Parathyroid adenoma (tissue), 2 donors: ENCODE measurements at regions not wholly inside any gene's neighbourhood (a gene's known extent, or its start where the extent isn't known, plus 50 kb on each side); places are given as distances from the start of the nearest gene placed in this dataset.

Source experiments
- H2AFZ ChIP-seq: fragments of 300-600 bp; sonication (generic); one replicate; pipeline ENCODE4 v1.7.0; 2017; ENCODE audit warnings: antibody characterized with exemption, mild to moderate bottlenecking
- H3K27ac ChIP-seq: fragments of 300-600 bp; sonication (generic); one replicate; pipeline ENCODE4 v1.7.0; 2017
- H3K27me3 ChIP-seq: fragments of 300-600 bp; sonication (generic); one replicate; pipeline ENCODE4 v1.7.0; 2017; ENCODE audit warnings: low read length; ENCODE audit not compliant: control insufficient read depth, insufficient read depth
- H3K36me3 ChIP-seq: fragments of 300-600 bp; sonication (generic); one replicate; pipeline ENCODE4 v1.7.0; 2017; ENCODE audit warnings: low read length; ENCODE audit not compliant: control insufficient read depth, insufficient read depth
- H3K4me1 ChIP-seq: fragments of 300-600 bp; sonication (generic); one replicate; pipeline ENCODE4 v1.7.0; 2017; ENCODE audit warnings: control low read depth
- H3K4me2 ChIP-seq: fragments of 300-600 bp; sonication (generic); one replicate; pipeline ENCODE4 v1.7.0; 2017; ENCODE audit warnings: low read length
- H3K4me3 ChIP-seq: fragments of 300-600 bp; sonication (generic); one replicate; pipeline ENCODE4 v1.7.0; 2017; ENCODE audit warnings: low read depth, low read length
- H3K79me2 ChIP-seq: fragments of 300-600 bp; sonication (generic); one replicate; pipeline ENCODE4 v1.7.0; 2017; ENCODE audit warnings: control low read depth
- H3K9ac ChIP-seq: fragments of 300-600 bp; sonication (generic); one replicate; pipeline ENCODE4 v1.7.0; 2017; ENCODE audit warnings: mild to moderate bottlenecking
- H3K9me3 ChIP-seq: fragments of 300-600 bp; sonication (generic); one replicate; pipeline ENCODE4 v1.7.0; 2017; ENCODE audit warnings: low read length; ENCODE audit not compliant: control insufficient read depth
- CTCF ChIP-seq: fragments of 300-600 bp; sonication (generic); IDR thresholded peaks from one replicate; pipeline ENCODE4 v1.7.0; 2017; ENCODE audit warnings: antibody characterized with exemption, mild to moderate bottlenecking
- donor health status: primary hyperparathyroidism.

GRCh38 chr13:40420160-40420740 is 246.2 kb downstream of the FOXO1 start:
- no peaks in the 10 kb centered on the region for H3K27me3 ChIP-seq
- H3K9ac ChIP-seq, result no peak overlapping the region
- no peak overlapping the region for H3K27ac ChIP-seq
- no peak overlapping the region for H2AFZ ChIP-seq
- TF ChIP-seq CTCF, result no peak
- no peak overlapping the region for H3K4me2 ChIP-seq
- no peaks in the 10 kb centered on the region for H3K9me3 ChIP-seq
- no peaks in the 10 kb centered on the region for H3K4me1 ChIP-seq
- H3K36me3 ChIP-seq, result no peaks in the 10 kb centered on the region
- H3K79me2 ChIP-seq, result no peaks in the 10 kb centered on the region
- H3K4me3 ChIP-seq, result no peak overlapping the region

- Histone ChIP-seq H3K79me2 (no peaks in the 10 kb centered on the region), H3K27me3 (no peaks in the 10 kb centered on the region), H3K36me3 (no peaks in the 10 kb centered on the region), H3K4me3 (no peak overlapping the region), H3K4me2 (no peak overlapping the region), H3K4me1 (no peaks in the 10 kb centered on the region), H3K9ac (no peak overlapping the region), H3K27ac (no peak overlapping the region), H3K9me3 (no peaks in the 10 kb centered on the region), H2AFZ (no peak overlapping the region)
- TF ChIP-seq CTCF, result no peak
Observed at GRCh38 chr13:40422588-40423235, 243.7 kb downstream of the FOXO1 start.

GRCh38 chr13:40428354-40428753 is 238.1 kb downstream of the FOXO1 start:
- no peak for TF ChIP-seq CTCF
- Histone ChIP-seq H3K4me2 (no peak overlapping the region), H3K9ac (no peak overlapping the region), H3K79me2 (no peaks in the 10 kb centered on the region), H3K27ac (no peak overlapping the region), H3K4me3 (no peak overlapping the region), H3K36me3 (no peaks in the 10 kb centered on the region), H3K27me3 (no peaks in the 10 kb centered on the region), H3K4me1 (no peaks in the 10 kb centered on the region), H2AFZ (no peak overlapping the region), H3K9me3 (no peaks in the 10 kb centered on the region)

GRCh38 chr13:40429706-40430545 is 236.5 kb downstream of the FOXO1 start:
- Histone ChIP-seq H3K4me1 (no peaks in the 10 kb centered on the region), H3K79me2 (no peaks in the 10 kb centered on the region), H3K27ac (no peak overlapping the region), H3K9me3 (no peaks in the 10 kb centered on the region), H3K36me3 (no peaks in the 10 kb centered on the region), H3K27me3 (no peaks in the 10 kb centered on the region), H3K4me3 (no peak overlapping the region), H3K4me2 (no peak overlapping the region), H3K9ac (no peak overlapping the region), H2AFZ (no peak overlapping the region)
- TF ChIP-seq CTCF, result no peak
